HEK293T (cell line): ENCODE measurements at regions not wholly inside any gene's neighbourhood (a gene's known extent, or its start where the extent isn't known, plus 50 kb on each side); places are given as distances from the start of the nearest gene placed in this dataset.

Experiments used
- ARNT ChIP-seq: fragments of 450-650 bp; IDR thresholded peaks from 2 replicates; pipeline ENCODE4 v1.6.1; 2017; ENCODE audit warnings: mild to moderate bottlenecking
- BHLHE40 ChIP-seq: fragments of 450-650 bp; IDR thresholded peaks from 2 replicates; pipeline ENCODE4 v1.6.1; 2016; ENCODE audit warnings: mild to moderate bottlenecking, moderate library complexity, borderline replicate concordance
- ELF4 ChIP-seq: fragments of 450-650 bp; IDR thresholded peaks from 2 replicates; pipeline ENCODE4 v1.6.1; 2017; ENCODE audit warnings: antibody characterized with exemption
- FOXA1 ChIP-seq: fragments of 450-650 bp; IDR thresholded peaks from 2 replicates; pipeline ENCODE4 v1.6.1; 2016; ENCODE audit warnings: mild to moderate bottlenecking
- FOXK2 ChIP-seq: fragments of 450-650 bp; IDR thresholded peaks from 2 replicates; pipeline ENCODE4 v1.6.1; 2016; ENCODE audit warnings: mild to moderate bottlenecking
- HDGF ChIP-seq: fragments of 450-650 bp; IDR thresholded peaks from 2 replicates; pipeline ENCODE4 v1.6.1; 2017; ENCODE audit warnings: antibody characterized with exemption, borderline replicate concordance
- PKNOX1 ChIP-seq: fragments of 450-650 bp; IDR thresholded peaks from 2 replicates; pipeline ENCODE4 v1.6.1; 2016
- SP1 ChIP-seq: fragments of 450-650 bp; IDR thresholded peaks from 2 replicates; pipeline ENCODE4 v1.6.1; 2017
- SUZ12 ChIP-seq: fragments of 450-650 bp; IDR thresholded peaks from 2 replicates; pipeline ENCODE4 v1.6.1; 2016; ENCODE audit warnings: mild to moderate bottlenecking
- TARDBP ChIP-seq: fragments of 450-650 bp; IDR thresholded peaks from 2 replicates; pipeline ENCODE4 v1.6.1; 2016
- ZNF384 ChIP-seq: fragments of 450-650 bp; IDR thresholded peaks from 2 replicates; pipeline ENCODE4 v1.6.1; 2016

- TF ChIP-seq ZNF384, result no peak
- no peak for TF ChIP-seq FOXK2
- no peak for TF ChIP-seq BHLHE40
- TF ChIP-seq TARDBP, result no peak
- TF ChIP-seq SUZ12, result no peak
- no peak for TF ChIP-seq SP1
- TF ChIP-seq FOXA1, result no peak
- no peak for TF ChIP-seq PKNOX1
- no peak for TF ChIP-seq ELF4
- TF ChIP-seq ARNT, result no peak
- TF ChIP-seq HDGF, result no peak
Measured at GRCh38 chr2:81148323-81148722, 843.8 kb upstream of the LRRTM1 start.
